OCI-LY7 (cell line): ENCODE measurements at regions not wholly inside any gene's neighbourhood (a gene's known extent, or its start where the extent isn't known, plus 50 kb on each side); places are given as distances from the start of the nearest gene placed in this dataset.

Experiments
- EZH2phosphoT487 ChIP-seq: fragments of 200-600 bp; sonication (generic); IDR thresholded peaks from 2 replicates; pipeline ENCODE4 v1.6.1; 2018; ENCODE audit warnings: low read depth, borderline replicate concordance, mild to moderate bottlenecking, mixed run types, antibody characterized with exemption, low read length, moderate library complexity, mixed read lengths
- TF ChIP-seq, protein P1 (sequence below): fragments of 200-600 bp; sonication (generic); conservative IDR thresholded peaks from 2 replicates; pipeline ENCODE4 v1.5.1; 2014; ENCODE audit warnings: mild to moderate bottlenecking, antibody characterized with exemption, low read length, moderate library complexity, mixed read lengths

DNA sequence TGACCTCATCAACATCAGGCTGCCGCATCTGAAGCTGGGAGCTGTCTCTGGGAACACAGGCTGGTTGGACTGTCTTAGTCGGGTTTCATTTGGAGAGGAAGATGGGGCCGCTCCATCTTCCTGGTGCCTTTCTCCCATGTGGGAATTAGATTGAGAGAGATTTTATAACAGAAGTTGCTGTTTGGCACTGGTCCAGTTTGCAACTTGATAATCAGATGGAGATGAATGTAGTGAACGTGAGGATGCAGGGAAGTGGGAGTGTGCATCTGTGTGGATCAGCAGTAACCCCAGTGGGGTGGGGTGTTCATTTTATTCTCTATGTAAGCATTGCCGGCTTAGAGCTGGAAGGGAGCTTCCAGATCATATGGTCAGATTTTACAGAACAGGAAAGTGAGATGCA is 250.9 kb downstream of the DCDC2C start:
- TF ChIP-seq, protein P1, sequence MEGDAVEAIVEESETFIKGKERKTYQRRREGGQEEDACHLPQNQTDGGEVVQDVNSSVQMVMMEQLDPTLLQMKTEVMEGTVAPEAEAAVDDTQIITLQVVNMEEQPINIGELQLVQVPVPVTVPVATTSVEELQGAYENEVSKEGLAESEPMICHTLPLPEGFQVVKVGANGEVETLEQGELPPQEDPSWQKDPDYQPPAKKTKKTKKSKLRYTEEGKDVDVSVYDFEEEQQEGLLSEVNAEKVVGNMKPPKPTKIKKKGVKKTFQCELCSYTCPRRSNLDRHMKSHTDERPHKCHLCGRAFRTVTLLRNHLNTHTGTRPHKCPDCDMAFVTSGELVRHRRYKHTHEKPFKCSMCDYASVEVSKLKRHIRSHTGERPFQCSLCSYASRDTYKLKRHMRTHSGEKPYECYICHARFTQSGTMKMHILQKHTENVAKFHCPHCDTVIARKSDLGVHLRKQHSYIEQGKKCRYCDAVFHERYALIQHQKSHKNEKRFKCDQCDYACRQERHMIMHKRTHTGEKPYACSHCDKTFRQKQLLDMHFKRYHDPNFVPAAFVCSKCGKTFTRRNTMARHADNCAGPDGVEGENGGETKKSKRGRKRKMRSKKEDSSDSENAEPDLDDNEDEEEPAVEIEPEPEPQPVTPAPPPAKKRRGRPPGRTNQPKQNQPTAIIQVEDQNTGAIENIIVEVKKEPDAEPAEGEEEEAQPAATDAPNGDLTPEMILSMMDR, result no peak
- no peak for TF ChIP-seq EZH2phosphoT487
